ENCODE measurements at regions not wholly inside any gene's neighbourhood (a gene's known extent, or its start where the extent isn't known, plus 50 kb on each side); places are given as distances from the start of the nearest gene placed in this dataset.

DNA sequence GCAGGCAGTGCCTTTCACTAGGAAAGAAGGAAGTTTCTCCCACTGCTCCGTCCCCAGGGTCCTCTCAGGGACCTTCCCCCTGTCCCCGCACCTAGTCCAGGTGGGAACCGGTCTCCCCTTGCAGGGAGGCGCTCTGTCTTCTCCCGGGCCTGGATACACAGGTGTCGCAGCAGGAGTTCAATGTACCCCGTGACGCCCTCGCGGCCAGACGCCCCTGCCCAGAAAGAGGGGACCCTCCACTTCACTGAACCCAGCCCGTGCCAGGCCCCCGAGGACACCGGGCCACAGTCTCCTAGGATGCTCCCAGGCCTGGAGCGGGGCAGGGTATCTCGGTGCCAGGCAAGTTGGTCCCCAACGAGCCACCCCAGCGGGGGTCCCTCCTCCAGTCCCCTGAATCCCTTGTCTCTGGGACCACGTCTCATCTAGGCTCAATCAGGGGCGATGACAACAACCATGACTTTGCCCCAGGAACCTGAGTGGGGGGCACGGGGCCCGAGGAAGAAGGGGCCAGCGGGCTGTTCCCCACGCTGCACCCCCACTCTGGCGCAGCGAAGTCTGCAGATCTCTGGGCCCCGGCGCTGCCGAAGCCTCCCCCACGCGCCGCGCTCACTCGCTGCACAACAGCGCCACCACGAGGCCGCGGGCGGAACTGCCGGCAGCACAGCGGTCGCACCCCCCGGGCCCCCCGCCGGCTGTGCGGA, 103.0 kb downstream of the EDN3 start:
- Histone ChIP-seq H2BK5ac (ENCODE audit: low read depth, low read length, poor library complexity, severe bottlenecking) (no peak overlapping the region), H3K56ac (ENCODE audit: extremely low read depth, insufficient read depth, low read length) (no peak overlapping the region), H4K5ac (ENCODE audit: low read depth, low read length) (no peak overlapping the region), H3K4me3 (ENCODE audit: insufficient read depth, low read depth, low read length) (no peak overlapping the region), H3K79me1 (ENCODE audit: low read depth in 1 of 2, low read length in 2 of 2) (no peaks in the 10 kb centered on the region), H2AFZ (replicated peaks; ENCODE audit: low read length, poor library complexity) (peak overlapping the region; percentile 1), H3K9me3 (ENCODE audit: control insufficient read depth, insufficient read depth, low read length) (no peaks in the 10 kb centered on the region), H3K27me3 (ENCODE audit: control insufficient read depth, insufficient read depth, low read length) (peaks cover 12% of the 10 kb centered on the region), H2BK120ac (ENCODE audit: low read depth, low read length) (no peak overlapping the region), H3K14ac (replicated peaks; ENCODE audit: low read depth, low read length) (no peak overlapping the region), H4K91ac (ENCODE audit: insufficient read depth, low read depth, low read length) (no peak overlapping the region), H2BK15ac (ENCODE audit: low read depth, low read length) (no peak overlapping the region), H2BK20ac (ENCODE audit: low read depth, low read length) (no peak overlapping the region), H3K9ac (ENCODE audit: low read depth, low read length) (no peak overlapping the region), H3K23ac (ENCODE audit: low read depth, low read length) (no peak overlapping the region), H3K4me1 (ENCODE audit: control insufficient read depth, insufficient read depth, low read length) (no peaks in the 10 kb centered on the region), H4K20me1 (ENCODE audit: insufficient read depth, low read length) (no peaks in the 10 kb centered on the region), H3K27ac (ENCODE audit: insufficient read depth, low read length) (no peak overlapping the region), H3K18ac (ENCODE audit: low read depth, low read length) (no peak overlapping the region), H2AK9ac (replicated peaks; ENCODE audit: low read depth, low read length, poor library complexity) (no peak overlapping the region), H3K36me3 (ENCODE audit: control insufficient read depth, insufficient read depth, low read length) (no peaks in the 10 kb centered on the region), H2AK5ac (ENCODE audit: low read depth, low read length) (no peak overlapping the region), H3K4ac (ENCODE audit: low read depth, low read length) (no peak overlapping the region), H4K8ac (ENCODE audit: low read depth in 2 of 2, low read length in 2 of 2) (no peak overlapping the region), H3K9me1 (ENCODE audit: insufficient read depth, low read length) (no peaks in the 10 kb centered on the region), H3K4me2 (ENCODE audit: low read depth, low read length) (no peak overlapping the region)
- no peak for DNase-seq
- no TSS peak for BruUV-seq (replicated peaks)
- 4% methylated on average over 12 of the region's 46 CpGs; no CpG with 5 or more reads in 1 of the 2 experiments for WGBS, 2 experiments (ENCODE audit: extremely low coverage in 2 of 2, insufficient read length in 1 of 2)
- peak; percentile 56; the same call in 1 of the 2 replicates for ATAC-seq (ENCODE audit: low read depth)
- ChIA-PET CTCF (interaction anchor here (0.7 to 1.1 kb wide), 2 partner anchors 15 to 534 kb away, joined by 3 to 4 read pairs; no protein-coding TSS in a partner anchor), POLR2A (ENCODE audit: unreplicated experiment) (no interaction called here)
- TF ChIP-seq RAD21 (IDR thresholded peaks at IDR 0.05; ENCODE audit: low read length) (peak; percentile 60), RCOR1 (IDR thresholded peaks at IDR 0.05; ENCODE audit: insufficient replicate concordance, low read length) (no peak), CEBPB (IDR thresholded peaks at IDR 0.05; ENCODE audit: low read depth, low read length) (no peak), SMC3 (IDR thresholded peaks at IDR 0.05; ENCODE audit: low read depth, low read length) (0 out of 2 replicates have a peak, but pooled peaks have one; percentile 23), RFX5 (IDR thresholded peaks at IDR 0.05; ENCODE audit: low read depth, low read length) (no peak), FOS (IDR thresholded peaks at IDR 0.05; ENCODE audit: low read depth, low read length) (no peak), MAZ (IDR thresholded peaks at IDR 0.05; ENCODE audit: borderline replicate concordance, low read depth, low read length) (0 out of 2 replicates have a peak, but pooled peaks have one; percentile 33), POLR2A (IDR thresholded peaks at IDR 0.05; ENCODE audit: low read depth, low read length) (no peak), MAFK (IDR thresholded peaks at IDR 0.05; ENCODE audit: low read depth, low read length) (no peak), CHD1 (IDR thresholded peaks at IDR 0.05; ENCODE audit: low read depth, low read length) (no peak), NFE2L2 (IDR thresholded peaks at IDR 0.05; ENCODE audit: low read depth, low read length) (no peak)
- TF ChIP-seq, protein P1, sequence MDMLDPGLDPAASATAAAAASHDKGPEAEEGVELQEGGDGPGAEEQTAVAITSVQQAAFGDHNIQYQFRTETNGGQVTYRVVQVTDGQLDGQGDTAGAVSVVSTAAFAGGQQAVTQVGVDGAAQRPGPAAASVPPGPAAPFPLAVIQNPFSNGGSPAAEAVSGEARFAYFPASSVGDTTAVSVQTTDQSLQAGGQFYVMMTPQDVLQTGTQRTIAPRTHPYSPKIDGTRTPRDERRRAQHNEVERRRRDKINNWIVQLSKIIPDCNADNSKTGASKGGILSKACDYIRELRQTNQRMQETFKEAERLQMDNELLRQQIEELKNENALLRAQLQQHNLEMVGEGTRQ (IDR thresholded peaks at IDR 0.05; ENCODE audit: low read depth, low read length), result no peak
- TF ChIP-seq, protein P2, sequence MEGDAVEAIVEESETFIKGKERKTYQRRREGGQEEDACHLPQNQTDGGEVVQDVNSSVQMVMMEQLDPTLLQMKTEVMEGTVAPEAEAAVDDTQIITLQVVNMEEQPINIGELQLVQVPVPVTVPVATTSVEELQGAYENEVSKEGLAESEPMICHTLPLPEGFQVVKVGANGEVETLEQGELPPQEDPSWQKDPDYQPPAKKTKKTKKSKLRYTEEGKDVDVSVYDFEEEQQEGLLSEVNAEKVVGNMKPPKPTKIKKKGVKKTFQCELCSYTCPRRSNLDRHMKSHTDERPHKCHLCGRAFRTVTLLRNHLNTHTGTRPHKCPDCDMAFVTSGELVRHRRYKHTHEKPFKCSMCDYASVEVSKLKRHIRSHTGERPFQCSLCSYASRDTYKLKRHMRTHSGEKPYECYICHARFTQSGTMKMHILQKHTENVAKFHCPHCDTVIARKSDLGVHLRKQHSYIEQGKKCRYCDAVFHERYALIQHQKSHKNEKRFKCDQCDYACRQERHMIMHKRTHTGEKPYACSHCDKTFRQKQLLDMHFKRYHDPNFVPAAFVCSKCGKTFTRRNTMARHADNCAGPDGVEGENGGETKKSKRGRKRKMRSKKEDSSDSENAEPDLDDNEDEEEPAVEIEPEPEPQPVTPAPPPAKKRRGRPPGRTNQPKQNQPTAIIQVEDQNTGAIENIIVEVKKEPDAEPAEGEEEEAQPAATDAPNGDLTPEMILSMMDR (conservative IDR thresholded peaks at IDR 0.05; ENCODE audit: low read depth, low read length), result peak; percentile 65
- TF ChIP-seq, protein P3, sequence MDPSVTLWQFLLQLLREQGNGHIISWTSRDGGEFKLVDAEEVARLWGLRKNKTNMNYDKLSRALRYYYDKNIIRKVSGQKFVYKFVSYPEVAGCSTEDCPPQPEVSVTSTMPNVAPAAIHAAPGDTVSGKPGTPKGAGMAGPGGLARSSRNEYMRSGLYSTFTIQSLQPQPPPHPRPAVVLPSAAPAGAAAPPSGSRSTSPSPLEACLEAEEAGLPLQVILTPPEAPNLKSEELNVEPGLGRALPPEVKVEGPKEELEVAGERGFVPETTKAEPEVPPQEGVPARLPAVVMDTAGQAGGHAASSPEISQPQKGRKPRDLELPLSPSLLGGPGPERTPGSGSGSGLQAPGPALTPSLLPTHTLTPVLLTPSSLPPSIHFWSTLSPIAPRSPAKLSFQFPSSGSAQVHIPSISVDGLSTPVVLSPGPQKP (IDR thresholded peaks at IDR 0.05; ENCODE audit: borderline replicate concordance, low read depth, low read length), result no peak
- intact Hi-C loops (cut with micrococcal nuclease), result loop anchor here (5.0 to 10.0 kb wide), 2 partner anchors 319 to 531 kb away; no protein-coding TSS in a partner anchor
- in situ Hi-C loops (cut with MboI; ENCODE audit: low sequenced_read_pairs), result no loop called here
- dilution Hi-C loops (cut with HindIII; ENCODE audit: low sequenced_read_pairs, unreplicated experiment), result no loop called here
